Natural killer cell (primary cell): ENCODE measurements at regions not wholly inside any gene's neighbourhood (a gene's known extent, or its start where the extent isn't known, plus 50 kb on each side); places are given as distances from the start of the nearest gene placed in this dataset.

Experiments used
- ATAC-seq, 3 donors: fragments of 150-1000 bp in 2 of 3; fragments of 200-7000 bp in 1 of 3; cut with Tn5 transposase; 1 replicate in 1 of 3; 2 replicates in 2 of 3; pipeline ENCODE4 v1.10.0; 2021; ENCODE audit warnings: mild to moderate bottlenecking in 2 of 3, moderate library complexity in 2 of 3
- DNase-seq, 2 donors: peaks; one replicate each; pipeline versions ENCODE4 v3.0.0 to v3.0.0-alpha.2; 2013 to 2021; ENCODE audit warnings: mixed read lengths in 1 of 2
- H3K27ac ChIP-seq: one replicate; pipeline ENCODE4 v1.5.1; 2013; ENCODE audit warnings: mild to moderate bottlenecking, low read length
- H3K27me3 ChIP-seq: one replicate; pipeline ENCODE4 v1.6.1; 2013; ENCODE audit warnings: low read length; ENCODE audit not compliant: control insufficient read depth, insufficient read depth
- H3K36me3 ChIP-seq: one replicate; pipeline ENCODE4 v1.6.1; 2013; ENCODE audit warnings: low read length; ENCODE audit not compliant: control insufficient read depth, insufficient read depth
- H3K4me1 ChIP-seq: one replicate; pipeline ENCODE4 v1.6.1; 2013; ENCODE audit warnings: low read length; ENCODE audit not compliant: control insufficient read depth, insufficient read depth
- H3K4me3 ChIP-seq: one replicate; pipeline ENCODE4 v1.5.1; 2013; ENCODE audit warnings: low read length
- H3K9me3 ChIP-seq: one replicate; pipeline ENCODE4 v1.6.1; 2013; ENCODE audit warnings: low read length; ENCODE audit not compliant: control insufficient read depth, insufficient read depth
- H3K27ac Mint-ChIP-seq, 2 donors: one replicate each; pipeline ENCODE4 v1.8.0; 2022; ENCODE audit warnings: mild to moderate bottlenecking in 2 of 2, mixed read lengths in 2 of 2, moderate library complexity in 1 of 2
- H3K27me3 Mint-ChIP-seq, 2 donors: one replicate each; pipeline ENCODE4 v1.8.0; 2022; ENCODE audit warnings: low read depth in 2 of 2, mixed read lengths in 2 of 2
- H3K36me3 Mint-ChIP-seq: one replicate; pipeline ENCODE4 v1.8.0; 2022; ENCODE audit warnings: mixed read lengths
- H3K4me1 Mint-ChIP-seq, 2 donors: one replicate each; pipeline ENCODE4 v1.8.0; 2022; ENCODE audit warnings: mixed read lengths in 2 of 2
- H3K4me3 Mint-ChIP-seq: one replicate; pipeline ENCODE4 v1.8.0; 2022; ENCODE audit warnings: mild to moderate bottlenecking, moderate library complexity, mixed read lengths
- H3K9me3 Mint-ChIP-seq, 2 donors: one replicate each; pipeline ENCODE4 v1.8.0; 2022; ENCODE audit warnings: mixed read lengths in 2 of 2
- WGBS: methylation state at CpG from one replicate; pipeline ENCODE4 v1.1.7; 2013; ENCODE audit warnings: missing lambda C conversion rate; ENCODE audit not compliant: insufficient coverage; 5-methylcytosine and 5-hydroxymethylcytosine counted together
- intact Hi-C: fragments of 100-400 bp; cut with micrococcal nuclease; formaldehyde crosslinking; loops from one replicate; pipeline ENCODE4 v1.14.2; 2022
- TF ChIP-seq, protein P1 (sequence below): fragments of 200-600 bp; IDR thresholded peaks from one replicate; pipeline ENCODE4 v1.8.0; 2022; ENCODE audit warnings: antibody characterized with exemption

DNA sequence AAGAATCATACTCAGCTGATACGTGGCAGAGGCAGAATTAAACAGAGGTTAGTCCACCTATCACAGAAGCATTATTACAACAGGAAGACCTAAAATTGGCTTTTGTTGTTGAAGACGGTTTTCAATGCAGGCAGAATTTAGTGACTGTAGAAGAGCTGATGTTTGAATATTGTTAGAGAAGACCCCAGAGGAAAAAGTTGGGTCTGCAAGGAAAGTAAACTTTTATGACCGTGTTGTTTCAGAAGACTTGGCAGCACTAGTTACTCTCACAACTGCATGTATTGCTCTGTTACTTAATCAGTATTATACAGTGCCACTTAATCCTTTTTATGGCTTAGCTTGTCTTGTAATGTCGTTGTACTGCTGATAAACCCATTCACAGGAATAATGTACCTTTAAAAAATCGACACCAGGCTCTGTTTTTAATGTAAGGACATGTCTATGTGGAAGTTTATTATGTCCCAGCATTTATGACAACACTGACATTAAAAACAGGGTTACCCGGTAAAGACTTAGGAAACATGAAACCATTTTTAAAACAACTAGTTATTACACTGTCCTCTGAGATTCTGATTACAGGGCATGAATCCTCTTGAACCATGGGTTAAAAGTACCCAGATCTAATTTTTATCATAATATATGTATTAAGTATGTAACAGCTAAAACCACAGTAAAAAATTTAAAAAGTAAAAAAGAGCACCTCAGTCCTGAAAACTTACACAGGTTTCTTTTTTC is 235.4 kb downstream of the TTLL7 start:
- no peaks in the 10 kb centered on the region for H3K36me3 Mint-ChIP-seq
- Histone ChIP-seq H3K9me3 (no peaks in the 10 kb centered on the region), H3K36me3 (no peaks in the 10 kb centered on the region), H3K4me1 (peaks cover 3% of the 10 kb centered on the region), H3K27me3 (no peaks in the 10 kb centered on the region), H3K27ac (no peak overlapping the region), H3K4me3 (no peak overlapping the region)
- no peaks in the 10 kb centered on the region for H3K4me1 Mint-ChIP-seq
- peaks cover 0 to 5% of the 10 kb centered on the region in 2 donors for H3K27me3 Mint-ChIP-seq
- DNase-seq (no peak), ATAC-seq (no peak)
- intact Hi-C loops, result no loop called here
- no peak overlapping the region for H3K4me3 Mint-ChIP-seq
- 68% methylated on average over 4 of the region's 6 CpGs for WGBS
- peaks cover 0 to 3% of the 10 kb centered on the region in 2 donors for H3K9me3 Mint-ChIP-seq
- TF ChIP-seq, protein P1, sequence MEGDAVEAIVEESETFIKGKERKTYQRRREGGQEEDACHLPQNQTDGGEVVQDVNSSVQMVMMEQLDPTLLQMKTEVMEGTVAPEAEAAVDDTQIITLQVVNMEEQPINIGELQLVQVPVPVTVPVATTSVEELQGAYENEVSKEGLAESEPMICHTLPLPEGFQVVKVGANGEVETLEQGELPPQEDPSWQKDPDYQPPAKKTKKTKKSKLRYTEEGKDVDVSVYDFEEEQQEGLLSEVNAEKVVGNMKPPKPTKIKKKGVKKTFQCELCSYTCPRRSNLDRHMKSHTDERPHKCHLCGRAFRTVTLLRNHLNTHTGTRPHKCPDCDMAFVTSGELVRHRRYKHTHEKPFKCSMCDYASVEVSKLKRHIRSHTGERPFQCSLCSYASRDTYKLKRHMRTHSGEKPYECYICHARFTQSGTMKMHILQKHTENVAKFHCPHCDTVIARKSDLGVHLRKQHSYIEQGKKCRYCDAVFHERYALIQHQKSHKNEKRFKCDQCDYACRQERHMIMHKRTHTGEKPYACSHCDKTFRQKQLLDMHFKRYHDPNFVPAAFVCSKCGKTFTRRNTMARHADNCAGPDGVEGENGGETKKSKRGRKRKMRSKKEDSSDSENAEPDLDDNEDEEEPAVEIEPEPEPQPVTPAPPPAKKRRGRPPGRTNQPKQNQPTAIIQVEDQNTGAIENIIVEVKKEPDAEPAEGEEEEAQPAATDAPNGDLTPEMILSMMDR, result no peak
- no peak overlapping the region for H3K27ac Mint-ChIP-seq

DNA sequence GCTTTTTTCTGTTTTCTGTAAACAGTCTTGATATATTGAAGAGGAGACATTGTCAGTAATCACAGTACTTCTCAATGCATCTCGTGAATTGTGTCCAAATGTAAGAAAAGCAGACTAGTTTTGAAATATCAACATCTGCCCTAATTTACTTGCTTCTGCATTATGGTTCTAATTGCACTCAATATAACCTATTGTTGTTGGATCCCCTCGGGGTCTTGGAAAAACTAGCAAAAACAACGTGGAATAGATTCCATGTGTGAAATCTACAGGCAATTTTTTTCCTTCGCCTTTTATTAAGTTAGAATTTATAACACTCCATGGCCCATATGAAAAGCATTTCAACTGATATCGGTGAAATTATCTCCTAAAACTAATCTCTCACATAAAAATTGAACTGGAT is 236.5 kb downstream of the TTLL7 start:
- H3K4me3 ChIP-seq, result no peak overlapping the region
- TF ChIP-seq, protein P1, result no peak
- 85% methylated on average over 5 of the region's 5 CpGs for WGBS
- H3K36me3 Mint-ChIP-seq, result no peaks in the 10 kb centered on the region
- no peak overlapping the region for H3K27ac ChIP-seq
- H3K27me3 Mint-ChIP-seq, result peaks cover 0 to 5% of the 10 kb centered on the region in 2 donors
- intact Hi-C loops, result no loop called here
- no peak for ATAC-seq
- no peaks in the 10 kb centered on the region for H3K9me3 ChIP-seq
- no peak for DNase-seq
- no peak overlapping the region for H3K27ac Mint-ChIP-seq
- peaks cover 3% of the 10 kb centered on the region for H3K4me1 ChIP-seq
- H3K27me3 ChIP-seq, result no peaks in the 10 kb centered on the region
- H3K9me3 Mint-ChIP-seq, result peaks cover 0 to 4% of the 10 kb centered on the region in 2 donors
- no peak overlapping the region for H3K4me3 Mint-ChIP-seq
- H3K4me1 Mint-ChIP-seq, result no peaks in the 10 kb centered on the region
- H3K36me3 ChIP-seq, result no peaks in the 10 kb centered on the region

DNA sequence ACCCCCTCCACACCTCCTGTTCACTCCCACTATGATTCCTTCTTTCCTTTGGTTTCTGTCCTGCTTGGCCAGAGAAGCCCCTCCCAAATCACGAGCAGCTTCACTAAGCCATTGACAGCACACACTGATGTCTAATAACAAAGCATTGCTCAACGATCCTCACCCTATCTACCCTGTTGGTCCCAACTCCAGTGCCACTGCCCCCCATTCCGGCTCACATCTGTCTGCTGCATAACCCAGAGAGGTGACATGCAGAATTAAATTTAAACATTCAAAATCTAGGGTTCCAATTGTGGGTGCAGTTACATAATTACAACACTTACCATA is 236.9 kb downstream of the TTLL7 start:
- Histone ChIP-seq H3K9me3 (no peaks in the 10 kb centered on the region), H3K4me1 (peaks cover 3% of the 10 kb centered on the region), H3K36me3 (no peaks in the 10 kb centered on the region), H3K27ac (no peak overlapping the region), H3K4me3 (no peak overlapping the region), H3K27me3 (no peaks in the 10 kb centered on the region)
- no peaks in the 10 kb centered on the region for H3K36me3 Mint-ChIP-seq
- no peak overlapping the region for H3K4me3 Mint-ChIP-seq
- intact Hi-C loops, result no loop called here
- no peak for ATAC-seq
- H3K4me1 Mint-ChIP-seq, result no peaks in the 10 kb centered on the region
- peaks cover 0 to 5% of the 10 kb centered on the region in 2 donors for H3K27me3 Mint-ChIP-seq
- no peak overlapping the region for H3K27ac Mint-ChIP-seq
- TF ChIP-seq, protein P1, result no peak
- peaks cover 0 to 5% of the 10 kb centered on the region in 2 donors for H3K9me3 Mint-ChIP-seq
- DNase-seq, result no peak
- WGBS, result 85% methylated on average over 3 of the region's 3 CpGs
